A549 (cell line): ENCODE measurements at regions not wholly inside any gene's neighbourhood (a gene's known extent, or its start where the extent isn't known, plus 50 kb on each side); places are given as distances from the start of the nearest gene placed in this dataset.

ENCODE experiments used
- ATAC-seq, 2 experiments: fragments of 200-7000 bp in 1 of 2; fragments of >200 bp in 1 of 2; cut with Nextera tagmentation in 1 of 2; cut with Tn5 transposase in 1 of 2; 3 replicates each; pipeline versions ENCODE4 v1.8.0 to v1.9.1; 2018 to 2020; ENCODE audit warnings: mild to moderate bottlenecking in 1 of 2, moderate library complexity in 1 of 2
- CTCF ChIA-PET: fragments of 300-600 bp; sonication (Branson Sonifier 250); formaldehyde crosslinking; extraction: SDS; loops from one replicate; lab custom pipeline; 2021; ENCODE audit warnings: antibody characterized with exemption, inconsistent platforms; lab: Yijun Ruan, JAX
- POLR2A ChIA-PET: fragments of 350-600 bp; formaldehyde crosslinking; extraction: SDS; loops from one replicate; lab custom pipeline; 2021; ENCODE audit warnings: antibody characterized with exemption, inconsistent platforms; lab: Yijun Ruan, JAX
- DNase-seq, 2 experiments: peaks; one replicate each; pipeline versions ENCODE4 v3.0.0 to v3.0.0-alpha.2; 2011 to 2016; ENCODE audit warnings: low read depth in 1 of 2, low spot score in 1 of 2
- FAIRE-seq: peaks from 2 replicates; lab custom pipeline; 2011; peaks lifted over from hg19 to GRCh38; lab: Jason Lieb, UNC
- H3K27ac ChIP-seq, 2 experiments: fragments of >200 bp; sonication (Bioruptor Twin); formaldehyde crosslinking; 3 replicates each; pipeline ENCODE4 v1.5.1; 2016 to 2017
- H3K4me1 ChIP-seq: fragments of >200 bp; sonication (Bioruptor Twin); formaldehyde crosslinking; 3 replicates; pipeline ENCODE4 v1.6.1; 2016
- H3K4me2 ChIP-seq: fragments of >200 bp; sonication (Bioruptor Twin); formaldehyde crosslinking; 3 replicates; pipeline ENCODE4 v1.6.1; 2016
- H3K4me3 ChIP-seq: fragments of >200 bp; sonication (Bioruptor Twin); formaldehyde crosslinking; 3 replicates; pipeline ENCODE4 v1.5.1; 2016
- H3K9me3 ChIP-seq: fragments of >200 bp; sonication (Bioruptor Twin); formaldehyde crosslinking; 3 replicates; pipeline ENCODE4 v1.6.1; 2016
- ATOH8 ChIP-seq: fragments of 250-450 bp; sonication (Bioruptor Pico); IDR thresholded peaks from 2 replicates; pipeline ENCODE4 v1.5.0; 2020; ENCODE audit warnings: low read depth, mild to moderate bottlenecking, moderate library complexity
- BCL3 ChIP-seq: fragments of >200 bp; sonication (Bioruptor Twin); formaldehyde crosslinking; IDR thresholded peaks from 3 replicates; pipeline ENCODE4 v1.6.1; 2016
- BHLHE40 ChIP-seq: IDR thresholded peaks from 2 replicates; pipeline ENCODE4 v1.6.1; 2012; ENCODE audit warnings: low read depth, low read length, inconsistent platforms
- CBX2 ChIP-seq: fragments of 200-600 bp; sonication (generic); IDR thresholded peaks from 2 replicates; pipeline ENCODE4 v1.6.1; 2016; ENCODE audit warnings: low read depth, mild to moderate bottlenecking, borderline replicate concordance
- CEBPB ChIP-seq, 2 experiments: fragments of >200 bp in 1 of 2; sonication (Bioruptor Twin) in 1 of 2; formaldehyde crosslinking in 1 of 2; IDR thresholded peaks; 2 replicates each; pipeline ENCODE4 v1.6.1; 2012 to 2016
- CHD2 ChIP-seq: fragments of 150-350 bp; IDR thresholded peaks from 2 replicates; pipeline ENCODE4 v1.6.1; 2014; ENCODE audit warnings: low read length; ENCODE audit not compliant: partially characterized antibody
- CHD4 ChIP-seq: fragments of 200-600 bp; sonication (generic); IDR thresholded peaks from 2 replicates; pipeline ENCODE4 v1.6.1; 2016; ENCODE audit warnings: antibody characterized with exemption, mild to moderate bottlenecking, borderline replicate concordance
- EHMT2 ChIP-seq: fragments of 200-600 bp; sonication (generic); IDR thresholded peaks from 2 replicates; pipeline ENCODE4 v1.6.1; 2016; ENCODE audit warnings: antibody characterized with exemption, low read depth, mild to moderate bottlenecking, moderate library complexity
- ELK1 ChIP-seq: fragments of 150-350 bp; IDR thresholded peaks from 2 replicates; pipeline ENCODE4 v1.6.1; 2014; ENCODE audit warnings: low read depth, mild to moderate bottlenecking, low read length
- ESRRA ChIP-seq: fragments of 150-350 bp; IDR thresholded peaks from 2 replicates; pipeline ENCODE4 v1.6.1; 2014; ENCODE audit warnings: mild to moderate bottlenecking, low read length, borderline replicate concordance
- HDAC2 ChIP-seq: fragments of 200-600 bp; sonication (generic); IDR thresholded peaks from 2 replicates; pipeline ENCODE4 v1.6.1; 2016
- JUN ChIP-seq, 2 experiments: fragments of >200 bp; sonication (Bioruptor Twin); formaldehyde crosslinking; IDR thresholded peaks; 2 replicates in 1 of 2; 3 replicates in 1 of 2; pipeline ENCODE4 v1.6.1; 2016 to 2017
- KDM5A ChIP-seq: fragments of 200-600 bp; sonication (generic); IDR thresholded peaks from 2 replicates; pipeline ENCODE4 v1.6.1; 2016; ENCODE audit warnings: antibody characterized with exemption, mild to moderate bottlenecking
- MAZ ChIP-seq: fragments of 150-350 bp; IDR thresholded peaks from 2 replicates; pipeline ENCODE4 v1.6.1; 2014; ENCODE audit warnings: antibody characterized with exemption, low read depth, low read length, borderline replicate concordance
- NR3C1 ChIP-seq: fragments of >200 bp; sonication (Bioruptor Twin); formaldehyde crosslinking; IDR thresholded peaks from 3 replicates; pipeline ENCODE4 v1.6.1; 2017
- PHF8 ChIP-seq: fragments of 200-600 bp; sonication (generic); IDR thresholded peaks from 2 replicates; pipeline ENCODE4 v1.6.1; 2016; ENCODE audit warnings: low read depth, mild to moderate bottlenecking, antibody characterized with exemption, moderate library complexity, borderline replicate concordance
- RCOR1 ChIP-seq: fragments of 150-350 bp; IDR thresholded peaks from 2 replicates; pipeline ENCODE4 v1.6.1; 2014; ENCODE audit warnings: antibody characterized with exemption, low read length, low read depth
- ZC3H11A ChIP-seq: fragments of 450-650 bp; IDR thresholded peaks from 2 replicates; pipeline ENCODE4 v1.6.1; 2014; ENCODE audit warnings: antibody characterized with exemption, mild to moderate bottlenecking
- ZFP36 ChIP-seq: fragments of 450-650 bp; IDR thresholded peaks from 2 replicates; pipeline ENCODE4 v1.6.1; 2014; ENCODE audit warnings: borderline replicate concordance; ENCODE audit not compliant: partially characterized antibody
- ZNF302 ChIP-seq: fragments of 250-450 bp; sonication (Bioruptor Pico); IDR thresholded peaks from 2 replicates; pipeline ENCODE4 v1.9.0; 2021; ENCODE audit warnings: inconsistent platforms, mild to moderate bottlenecking, moderate library complexity
- ZSCAN20 ChIP-seq: fragments of 250-450 bp; sonication (Bioruptor Pico); IDR thresholded peaks from 2 replicates; pipeline ENCODE4 v1.8.0; 2022; ENCODE audit warnings: mild to moderate bottlenecking, moderate library complexity
- WGBS: methylation state at CpG from one replicate; pipeline ENCODE4 v1.1.6; 2017; ENCODE audit errors: missing lambda C conversion rate; 5-methylcytosine and 5-hydroxymethylcytosine counted together
- TF ChIP-seq, protein P1 (sequence below): fragments of >200 bp; sonication (Bioruptor Twin); formaldehyde crosslinking; IDR thresholded peaks from 3 replicates; pipeline ENCODE4 v1.5.1; 2016
- TF ChIP-seq, protein P2 (sequence below): fragments of 250-450 bp; sonication (Bioruptor Pico); IDR thresholded peaks from 2 replicates; pipeline ENCODE4 v1.5.0; 2021; ENCODE audit warnings: mild to moderate bottlenecking, moderate library complexity, borderline replicate concordance
- TF ChIP-seq, protein P3 (sequence below): IDR thresholded peaks from 2 replicates; pipeline ENCODE4 v1.6.1; 2012

GRCh38 chr17:77654850-77655249 is 303.7 kb upstream of the TNRC6C start:
- 49% methylated on average over 13 of the region's 13 CpGs for WGBS
- no peak for DNase-seq
- no peaks in the 10 kb centered on the region; the same call in 2 of the 3 replicates for H3K4me1 ChIP-seq
- no peak for ATAC-seq
- H3K4me2 ChIP-seq = no peak overlapping the region
- no peak for FAIRE-seq
- H3K9me3 ChIP-seq = peaks cover 8% of the 10 kb centered on the region; the same call in 1 of the 3 replicates
- POLR2A ChIA-PET = no interaction called here
- CTCF ChIA-PET = interaction anchor here (1.6 kb wide), 1 partner anchor 112 kb away, joined by 5 read pairs; no protein-coding TSS in a partner anchor
- TF ChIP-seq, protein P1, sequence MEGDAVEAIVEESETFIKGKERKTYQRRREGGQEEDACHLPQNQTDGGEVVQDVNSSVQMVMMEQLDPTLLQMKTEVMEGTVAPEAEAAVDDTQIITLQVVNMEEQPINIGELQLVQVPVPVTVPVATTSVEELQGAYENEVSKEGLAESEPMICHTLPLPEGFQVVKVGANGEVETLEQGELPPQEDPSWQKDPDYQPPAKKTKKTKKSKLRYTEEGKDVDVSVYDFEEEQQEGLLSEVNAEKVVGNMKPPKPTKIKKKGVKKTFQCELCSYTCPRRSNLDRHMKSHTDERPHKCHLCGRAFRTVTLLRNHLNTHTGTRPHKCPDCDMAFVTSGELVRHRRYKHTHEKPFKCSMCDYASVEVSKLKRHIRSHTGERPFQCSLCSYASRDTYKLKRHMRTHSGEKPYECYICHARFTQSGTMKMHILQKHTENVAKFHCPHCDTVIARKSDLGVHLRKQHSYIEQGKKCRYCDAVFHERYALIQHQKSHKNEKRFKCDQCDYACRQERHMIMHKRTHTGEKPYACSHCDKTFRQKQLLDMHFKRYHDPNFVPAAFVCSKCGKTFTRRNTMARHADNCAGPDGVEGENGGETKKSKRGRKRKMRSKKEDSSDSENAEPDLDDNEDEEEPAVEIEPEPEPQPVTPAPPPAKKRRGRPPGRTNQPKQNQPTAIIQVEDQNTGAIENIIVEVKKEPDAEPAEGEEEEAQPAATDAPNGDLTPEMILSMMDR = no peak
- TF ChIP-seq BHLHE40 (no peak), RCOR1 (no peak), CBX2 (no peak), PHF8 (no peak), NR3C1 (no peak), CHD2 (no peak), HDAC2 (no peak), ZC3H11A (no peak), MAZ (no peak)
- H3K27ac ChIP-seq = no peak overlapping the region
- H3K4me3 ChIP-seq = no peak overlapping the region

- ChIA-PET CTCF (interaction anchor here (0.8 to 1.4 kb wide), 3 partner anchors 9 to 113 kb away, joined by 3 to 5 read pairs (median 4); no protein-coding TSS in a partner anchor), POLR2A (interaction anchor here (0.6 to 1.2 kb wide), 2 partner anchors 150 to 302 kb away, joined by 3 read pairs; partner anchors contain the start of gene TNRC6C)
- no peak overlapping the region for H3K4me2 ChIP-seq
These were observed 302.4 kb upstream of the TNRC6C start for GRCh38 chr17:77656054-77656453.

More at GRCh38 chr17:77656054-77656453, 302.4 kb upstream of the TNRC6C start:
- Histone ChIP-seq H3K4me1 (no peaks in the 10 kb centered on the region), H3K9me3 (no peaks in the 10 kb centered on the region)
- no peak for FAIRE-seq
- WGBS = 18% methylated on average over 9 of the region's 9 CpGs
- TF ChIP-seq EHMT2 (no peak), ELK1 (no peak), JUN (IDR thresholded peaks at IDR 0.05) (no peak), CHD4 (no peak), MAZ (no peak), ATOH8 (no peak), BCL3 (no peak), ZSCAN20 (CRISPR knock-in tag) (no peak), CBX2 (no peak), CEBPB (IDR thresholded peaks at IDR 0.05) (no peak), ZNF302 (CRISPR knock-in tag) (no peak), ESRRA (no peak), ZFP36 (no peak), KDM5A (no peak)
- TF ChIP-seq, protein P2, sequence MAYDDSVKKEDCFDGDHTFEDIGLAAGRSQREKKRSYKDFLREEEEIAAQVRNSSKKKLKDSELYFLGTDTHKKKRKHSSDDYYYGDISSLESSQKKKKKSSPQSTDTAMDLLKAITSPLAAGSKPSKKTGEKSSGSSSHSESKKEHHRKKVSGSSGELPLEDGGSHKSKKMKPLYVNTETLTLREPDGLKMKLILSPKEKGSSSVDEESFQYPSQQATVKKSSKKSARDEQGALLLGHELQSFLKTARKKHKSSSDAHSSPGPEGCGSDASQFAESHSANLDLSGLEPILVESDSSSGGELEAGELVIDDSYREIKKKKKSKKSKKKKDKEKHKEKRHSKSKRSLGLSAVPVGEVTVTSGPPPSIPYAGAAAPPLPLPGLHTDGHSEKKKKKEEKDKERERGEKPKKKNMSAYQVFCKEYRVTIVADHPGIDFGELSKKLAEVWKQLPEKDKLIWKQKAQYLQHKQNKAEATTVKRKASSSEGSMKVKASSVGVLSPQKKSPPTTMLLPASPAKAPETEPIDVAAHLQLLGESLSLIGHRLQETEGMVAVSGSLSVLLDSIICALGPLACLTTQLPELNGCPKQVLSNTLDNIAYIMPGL (CRISPR knock-in tag) = no peak
- TF ChIP-seq, protein P3, sequence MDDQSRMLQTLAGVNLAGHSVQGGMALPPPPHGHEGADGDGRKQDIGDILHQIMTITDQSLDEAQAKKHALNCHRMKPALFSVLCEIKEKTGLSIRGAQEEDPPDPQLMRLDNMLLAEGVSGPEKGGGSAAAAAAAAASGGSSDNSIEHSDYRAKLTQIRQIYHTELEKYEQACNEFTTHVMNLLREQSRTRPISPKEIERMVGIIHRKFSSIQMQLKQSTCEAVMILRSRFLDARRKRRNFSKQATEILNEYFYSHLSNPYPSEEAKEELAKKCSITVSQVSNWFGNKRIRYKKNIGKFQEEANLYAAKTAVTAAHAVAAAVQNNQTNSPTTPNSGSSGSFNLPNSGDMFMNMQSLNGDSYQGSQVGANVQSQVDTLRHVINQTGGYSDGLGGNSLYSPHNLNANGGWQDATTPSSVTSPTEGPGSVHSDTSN = no peak
- TF ChIP-seq, all 56 proteins: peak for 0
- peak in 1 of 2 experiments; percentile 29; a peak in 1 of 6 replicates for ATAC-seq
- no peak for DNase-seq
- Histone ChIP-seq H3K4me3 (no peak overlapping the region), H3K27ac (no peak overlapping the region)
